Inflammatory macrophage treated with lipopolysaccharide for 4 hours (primary cell): ENCODE measurements at regions not wholly inside any gene's neighbourhood (a gene's known extent, or its start where the extent isn't known, plus 50 kb on each side); places are given as distances from the start of the nearest gene placed in this dataset.
"Not testable (repeated sequence)": the region's sequence is repeated elsewhere in the genome, so short reads cannot be mapped to it uniquely, and the experiment has no call there.

ENCODE experiments used
- DNase-seq: peaks from one replicate; pipeline ENCODE4 v3.0.0-alpha.2; 2020

DNA sequence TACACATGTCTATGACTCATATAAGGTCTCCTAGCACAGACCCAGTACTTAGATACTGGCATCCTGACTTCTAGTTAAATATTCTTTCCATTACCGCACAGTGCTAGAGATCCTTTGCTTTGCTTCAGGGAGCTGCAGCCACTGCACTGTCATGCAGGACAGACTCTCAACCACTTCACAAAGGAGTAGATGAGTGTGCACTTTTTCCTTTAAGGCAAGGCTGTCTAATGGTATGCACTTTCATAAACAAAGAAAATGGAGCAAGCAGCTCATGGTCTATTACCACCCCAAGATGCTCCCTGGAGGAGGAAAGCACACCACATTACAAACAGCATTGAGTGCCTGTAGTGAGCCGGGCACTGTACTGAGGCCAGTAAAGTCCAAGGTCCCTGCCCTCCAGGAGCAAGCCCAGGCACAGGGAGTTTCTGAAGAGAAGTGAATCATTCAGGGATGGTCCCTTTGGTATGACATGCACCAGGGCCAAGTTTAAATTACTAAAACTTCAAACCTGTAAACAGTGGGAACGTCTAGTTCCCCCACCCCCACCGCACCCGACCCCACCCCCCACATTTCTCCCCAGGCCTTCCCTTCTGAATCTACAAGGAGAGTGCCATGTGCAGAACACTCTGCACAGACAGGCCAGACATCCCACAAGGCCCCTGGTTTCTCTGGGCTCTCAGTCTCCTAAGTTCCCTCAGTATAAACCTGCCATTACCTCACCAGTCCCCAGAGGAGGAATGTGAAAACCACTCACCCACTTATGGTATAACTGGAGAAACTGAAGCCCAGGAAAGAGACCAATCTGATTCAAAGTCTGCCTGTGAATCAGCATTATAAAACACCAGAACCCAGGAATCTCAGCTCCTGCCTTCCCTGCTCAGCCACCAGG lies 107.8 kb upstream of the BCL6 start:
- DNase-seq = peak; percentile 41

DNA sequence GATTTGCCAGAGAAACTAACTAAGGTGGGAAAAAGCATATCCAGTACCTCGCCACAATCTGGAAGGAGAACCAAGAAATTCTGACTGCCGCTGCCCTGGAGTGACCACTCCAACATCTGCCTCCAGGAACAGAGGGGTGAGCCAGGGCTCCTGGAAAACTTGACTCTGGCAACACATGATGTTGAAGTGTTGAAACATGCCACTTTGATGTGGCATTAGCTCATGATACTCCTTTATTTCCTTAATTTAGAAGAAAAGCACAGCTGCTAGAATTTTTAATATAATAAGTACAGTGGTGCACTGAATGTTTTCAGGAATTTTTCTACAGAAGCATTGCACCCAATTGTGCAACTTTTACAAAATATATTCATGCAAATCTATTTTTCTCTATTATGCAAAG lies 109.9 kb upstream of the BCL6 start:
- DNase-seq = peak; percentile 70

GRCh38 chr3:187856555-187856954 lies 111.3 kb upstream of the BCL6 start:
- peak; percentile 93 for DNase-seq

- DNase-seq = no peak
These were observed 112.8 kb upstream of the BCL6 start for GRCh38 chr3:187858041-187858440.

GRCh38 chr3:187858711-187859110 lies 113.4 kb upstream of the BCL6 start:
- DNase-seq = no peak

- not testable (repeated sequence) for DNase-seq
These were observed 117.5 kb upstream of the BCL6 start for GRCh38 chr3:187862701-187863277.

DNA sequence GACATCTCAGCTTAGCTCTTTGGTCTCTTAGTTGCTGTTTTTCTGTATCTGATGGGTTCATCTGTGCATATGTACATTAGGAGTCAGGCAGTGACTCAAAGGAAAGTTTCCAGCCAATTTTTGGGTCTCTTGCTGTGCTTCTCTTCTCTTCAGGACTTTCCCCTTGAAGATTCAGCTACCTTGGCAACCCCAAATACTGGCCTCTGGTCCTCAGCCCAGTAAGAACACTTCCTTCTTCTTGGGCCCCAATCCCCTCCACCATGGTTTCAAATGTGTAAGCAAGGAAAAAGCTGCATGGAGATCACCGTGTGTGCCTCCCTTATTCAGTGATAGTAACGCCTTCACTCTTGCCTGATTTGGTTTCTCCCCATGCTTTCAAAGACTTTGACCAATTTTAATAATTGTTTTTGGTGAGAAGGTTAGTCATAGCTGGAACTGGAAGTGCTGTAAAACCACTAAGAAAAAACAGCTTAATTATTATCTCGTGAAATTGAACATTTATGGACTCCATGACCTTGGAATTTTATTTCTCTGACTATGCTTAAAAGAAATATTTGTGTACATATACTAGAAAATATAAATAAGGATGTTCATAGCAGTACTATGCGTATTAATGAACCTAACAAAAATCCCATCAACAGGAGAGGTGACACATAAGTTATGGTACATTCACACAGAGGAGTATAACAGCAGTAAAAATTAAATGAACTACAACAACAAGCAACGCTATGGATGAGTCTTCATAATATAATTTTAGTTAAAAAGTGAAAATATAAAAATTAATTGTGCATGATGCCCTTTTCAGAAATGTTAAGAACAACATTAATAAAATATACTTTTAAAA lies 125.3 kb upstream of the BCL6 start:
- DNase-seq = no peak

- no peak for DNase-seq
These were observed 125.9 kb upstream of the BCL6 start for GRCh38 chr3:187871204-187871591.

- DNase-seq = no peak
These were observed 126.6 kb upstream of the BCL6 start for GRCh38 chr3:187871848-187872247.

GRCh38 chr3:187873843-187874242 lies 128.6 kb upstream of the BCL6 start:
- no peak for DNase-seq

GRCh38 chr3:187875863-187876262 lies 130.6 kb upstream of the BCL6 start:
- DNase-seq = peak; percentile 31

DNA sequence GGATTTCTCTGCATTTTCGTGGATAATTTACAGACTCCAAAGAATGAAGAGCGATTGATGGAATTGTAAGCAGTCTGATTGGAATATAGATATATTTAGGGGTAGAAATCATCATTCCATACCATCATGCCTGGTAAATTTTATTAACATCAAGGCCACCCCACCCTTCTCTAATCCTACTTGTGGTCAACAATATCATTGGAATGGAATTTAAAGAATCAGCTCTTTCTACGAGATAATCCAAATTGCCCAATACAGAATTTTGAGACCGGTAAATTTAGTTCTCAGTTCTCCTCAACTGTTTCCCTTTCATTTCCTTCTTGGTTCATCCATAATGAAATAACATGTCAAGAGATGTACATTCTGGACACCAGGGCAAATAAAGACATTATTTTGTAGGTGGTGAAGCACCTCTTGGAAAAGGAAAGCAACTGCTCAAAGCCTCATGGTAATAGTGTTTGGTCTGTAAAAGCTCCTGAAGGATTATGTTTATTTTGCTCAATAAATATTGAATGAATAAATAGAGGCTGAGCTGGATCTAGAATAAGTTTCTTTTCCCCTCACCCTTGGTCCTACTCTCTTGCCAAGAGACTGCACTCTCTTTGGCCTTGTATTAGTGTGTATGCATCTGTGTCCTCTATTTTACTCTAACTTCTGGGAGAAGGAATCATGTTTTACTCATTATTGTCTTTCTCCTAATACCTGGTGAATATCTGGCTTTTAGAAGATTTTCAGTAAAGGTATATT lies 133.7 kb upstream of the BCL6 start:
- peak; percentile 25 for DNase-seq

DNA sequence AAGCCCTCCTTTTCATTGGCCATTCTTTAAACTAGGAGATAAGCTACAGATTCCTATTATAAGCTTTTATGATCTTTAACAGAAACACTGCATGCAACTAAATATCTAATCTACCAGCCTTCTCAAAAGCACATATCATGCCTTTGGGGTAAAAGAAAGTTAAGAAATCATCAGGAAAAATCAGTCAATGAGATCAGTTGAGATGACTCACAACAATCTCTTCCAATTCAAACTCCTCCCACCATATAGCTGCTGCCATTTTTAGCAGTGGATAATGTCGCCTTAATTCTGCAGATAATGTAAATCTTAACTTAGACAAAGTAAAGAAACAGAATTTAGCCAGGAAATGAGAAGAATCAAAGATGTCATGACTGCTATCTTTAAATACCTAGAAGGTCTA lies 135.2 kb upstream of the BCL6 start:
- DNase-seq = no peak

DNA sequence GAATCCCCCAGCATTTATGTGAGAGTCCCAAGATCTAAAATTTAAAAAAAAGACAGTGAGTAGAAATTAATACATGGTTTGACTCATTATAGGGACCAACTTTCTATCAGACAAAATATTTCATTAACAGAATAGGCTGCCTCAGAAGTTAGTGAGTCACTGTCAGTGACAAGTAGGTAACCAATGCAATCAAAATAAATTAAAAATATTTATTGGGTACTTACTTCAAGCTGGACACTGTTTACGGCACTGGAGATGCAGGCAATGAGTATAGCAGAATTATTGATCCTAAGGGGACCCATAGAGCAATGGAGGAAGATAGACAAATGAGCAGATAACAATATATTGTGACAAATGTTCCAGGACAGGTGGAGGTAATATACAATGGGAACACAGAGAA lies 135.6 kb upstream of the BCL6 start:
- no peak for DNase-seq

DNA sequence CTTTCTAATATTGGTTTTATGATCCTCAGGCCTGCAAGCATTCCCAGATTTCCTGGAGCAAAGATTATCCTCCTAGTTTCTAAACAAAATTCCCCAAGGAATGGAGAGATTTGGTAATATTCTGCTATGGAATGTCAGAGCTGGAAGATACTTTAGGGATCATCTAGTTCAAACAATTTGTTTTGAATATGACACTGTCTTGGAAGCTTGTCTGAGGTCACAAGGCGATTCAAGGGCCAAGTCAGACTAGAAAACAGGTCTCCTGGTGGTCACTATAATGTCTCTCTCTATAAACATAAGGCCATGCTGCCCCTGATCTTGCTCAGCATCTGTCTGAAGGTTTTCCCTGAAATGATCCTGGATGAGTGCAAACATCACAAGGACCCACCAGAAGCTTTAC lies 143.4 kb upstream of the BCL6 start:
- DNase-seq = no peak

- DNase-seq = no peak
These were observed 143.8 kb upstream of the BCL6 start for GRCh38 chr3:187889106-187889505.

DNA sequence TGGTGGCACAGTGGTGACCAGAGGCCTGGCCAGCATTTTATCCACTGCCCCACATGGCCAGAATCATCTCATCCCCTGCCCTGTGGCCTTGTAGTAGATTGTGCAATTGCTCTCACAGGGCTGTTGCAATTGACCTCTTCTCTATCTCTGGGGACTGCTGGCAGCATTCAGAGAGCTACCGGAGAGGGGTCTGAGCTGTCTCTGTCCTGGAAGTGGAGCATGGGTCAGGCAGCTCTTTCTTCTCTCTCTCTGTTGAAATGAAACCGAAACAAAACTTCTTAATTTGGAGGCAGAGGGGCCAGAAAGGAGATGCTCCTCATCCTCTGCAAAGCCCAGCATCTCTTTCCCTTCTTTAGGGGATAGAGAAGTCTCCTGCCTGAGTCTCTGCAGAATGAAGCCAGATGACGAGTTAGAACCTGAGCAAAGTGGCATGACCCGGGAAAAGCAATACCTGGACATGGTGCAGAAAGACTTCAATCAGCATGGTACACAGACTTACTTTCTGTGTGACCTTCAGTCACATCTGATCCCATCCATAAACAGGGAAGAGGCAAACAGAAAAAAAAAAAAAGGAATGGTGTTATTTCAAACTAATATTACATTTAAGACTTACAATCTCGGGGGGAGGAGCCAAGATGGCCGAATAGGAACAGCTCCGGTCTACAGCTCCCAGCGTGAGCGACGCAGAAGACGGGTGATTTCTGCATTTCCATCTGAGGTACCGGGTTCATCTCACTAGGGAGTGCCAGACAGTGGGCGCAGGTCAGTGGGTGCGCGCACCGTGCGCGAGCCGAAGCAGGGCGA lies 144.5 kb upstream of the BCL6 start:
- DNase-seq = peak; percentile 57

DNA sequence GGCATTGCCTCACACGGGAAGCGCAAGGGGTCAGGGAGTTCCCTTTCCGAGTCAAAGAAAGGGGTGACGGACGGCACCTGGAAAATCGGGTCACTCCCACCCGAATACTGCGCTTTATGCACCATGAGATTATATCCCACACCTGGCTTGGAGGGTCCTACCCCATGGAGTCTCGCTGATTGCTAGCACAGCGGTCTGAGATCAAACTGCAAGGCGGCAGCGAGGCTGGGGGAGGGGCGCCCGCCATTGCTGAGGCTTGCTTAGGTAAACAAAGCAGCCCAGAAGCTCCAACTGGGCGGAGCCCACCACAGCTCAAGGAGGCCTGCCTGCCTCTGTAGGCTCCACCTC lies 145.1 kb upstream of the BCL6 start:
- DNase-seq = not testable (repeated sequence)

DNA sequence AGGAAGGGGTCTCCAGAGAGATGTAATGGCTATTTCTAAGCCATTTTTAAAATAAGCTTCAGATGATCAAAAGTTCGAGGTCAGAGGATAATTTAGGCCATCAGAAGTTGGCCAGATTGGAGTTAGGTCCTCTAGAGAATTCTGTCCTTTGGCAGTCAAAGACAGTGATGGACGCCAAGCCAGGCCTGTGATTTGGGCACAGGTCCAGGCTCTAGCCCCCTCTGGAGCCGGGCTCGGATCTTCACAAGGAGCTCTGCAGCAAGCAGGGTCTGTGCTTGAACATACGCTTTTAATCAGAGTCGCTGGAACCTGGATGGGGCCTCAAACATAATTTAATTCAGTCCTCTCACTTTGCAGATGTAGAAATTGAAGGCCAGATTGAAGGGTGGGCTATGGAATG lies 151.4 kb upstream of the BCL6 start:
- DNase-seq = no peak

DNA sequence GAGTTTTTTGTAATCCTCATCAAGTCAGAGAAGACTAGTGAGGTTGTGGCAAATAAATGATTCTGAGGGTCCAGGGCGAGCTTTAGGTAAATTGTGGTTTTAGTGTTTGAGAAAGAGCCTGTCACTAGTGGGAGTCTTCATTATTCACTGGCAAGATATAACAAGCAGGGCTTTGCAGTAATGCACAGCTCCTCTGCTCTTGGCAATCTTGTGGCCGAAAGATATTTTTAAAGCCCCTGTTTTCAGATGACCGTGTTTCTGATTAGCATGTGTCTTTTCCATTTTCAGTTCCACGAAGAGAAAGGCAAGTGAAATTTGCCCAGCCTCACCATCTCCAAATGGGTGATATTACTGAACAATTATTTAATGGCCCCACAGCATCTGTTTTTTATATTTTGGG lies 154.0 kb upstream of the BCL6 start:
- DNase-seq = no peak

GRCh38 chr3:187900993-187901755 lies 155.9 kb upstream of the BCL6 start:
- DNase-seq = no peak
